ENCODE measurements at regions not wholly inside any gene's neighbourhood (a gene's known extent, or its start where the extent isn't known, plus 50 kb on each side); places are given as distances from the start of the nearest gene placed in this dataset.
"Not testable (repeated sequence)": the region's sequence is repeated elsewhere in the genome, so short reads cannot be mapped to it uniquely, and the experiment has no call there.

DNA sequence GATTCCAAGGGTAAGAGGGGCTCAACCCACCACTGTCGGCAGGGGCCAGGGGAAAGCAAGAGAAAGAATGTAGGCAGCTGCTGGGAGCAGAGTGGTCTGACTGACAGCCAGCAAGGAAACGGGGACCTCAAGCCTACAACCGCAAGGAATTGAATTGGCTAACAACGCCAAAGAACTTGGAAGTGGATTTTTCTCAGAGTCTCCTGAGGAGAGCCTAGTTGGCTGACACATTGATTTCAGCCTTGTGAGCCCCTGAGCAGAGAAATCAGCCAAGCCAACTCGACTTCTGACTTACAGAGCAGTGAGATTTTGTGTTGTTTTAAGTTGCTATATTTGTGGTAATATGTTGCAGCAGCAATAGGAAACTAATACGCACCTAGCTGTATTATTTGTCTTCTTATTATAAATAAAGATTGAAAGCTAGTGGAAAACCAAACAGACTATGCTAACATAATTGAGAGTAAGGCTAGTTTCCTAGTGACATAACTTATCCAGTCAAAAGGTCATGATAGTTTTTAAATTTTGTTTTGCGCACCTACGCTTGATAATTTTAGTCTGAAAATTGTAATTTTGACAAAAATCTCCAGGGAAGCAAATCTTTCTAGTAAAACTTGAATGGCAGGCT lies 145.8 kb upstream of the HCCS start:
- no peak for DNase-seq (ENCODE audit: low read depth in 3 of 3)

DNA sequence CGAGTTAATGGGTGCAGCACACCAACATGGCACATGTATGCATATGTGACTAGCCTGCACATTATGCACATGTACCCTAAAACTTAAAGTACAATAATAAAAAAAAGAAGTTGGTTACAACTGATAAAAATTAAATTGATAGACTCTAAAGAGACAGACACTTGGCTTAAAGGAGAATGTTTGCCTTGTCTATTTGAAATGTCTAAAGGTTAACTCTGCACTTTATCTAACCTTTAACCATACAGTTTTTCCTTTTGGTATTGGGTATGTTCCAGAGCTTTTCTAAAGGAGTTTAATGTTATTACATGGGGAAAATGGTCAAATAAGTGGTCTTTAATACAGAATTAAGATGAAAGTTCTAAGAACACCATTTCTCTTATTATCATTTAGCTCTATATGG lies 145.1 kb upstream of the HCCS start:
- DNase-seq (ENCODE audit: low read depth in 3 of 3) = no peak

DNA sequence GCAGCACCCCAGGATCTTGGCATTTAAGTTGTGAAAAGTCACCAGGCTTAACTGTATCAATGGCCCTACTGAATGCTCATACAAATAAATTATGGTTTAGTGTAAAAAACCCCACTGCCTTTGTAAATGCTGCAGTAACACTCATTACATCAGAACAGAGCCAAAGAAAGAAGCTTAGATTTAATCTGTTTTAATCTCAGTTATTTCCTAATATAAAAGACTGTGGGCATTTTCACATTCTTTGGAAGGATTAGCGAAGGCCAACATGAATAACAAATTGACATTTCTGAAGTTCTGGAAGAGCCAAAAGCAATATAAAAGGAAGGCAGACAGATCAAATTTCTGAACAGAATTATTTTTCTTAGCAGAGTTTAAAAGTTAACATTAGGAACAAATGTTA lies 140.0 kb upstream of the HCCS start:
- no peak for DNase-seq (ENCODE audit: low read depth in 3 of 3)

DNA sequence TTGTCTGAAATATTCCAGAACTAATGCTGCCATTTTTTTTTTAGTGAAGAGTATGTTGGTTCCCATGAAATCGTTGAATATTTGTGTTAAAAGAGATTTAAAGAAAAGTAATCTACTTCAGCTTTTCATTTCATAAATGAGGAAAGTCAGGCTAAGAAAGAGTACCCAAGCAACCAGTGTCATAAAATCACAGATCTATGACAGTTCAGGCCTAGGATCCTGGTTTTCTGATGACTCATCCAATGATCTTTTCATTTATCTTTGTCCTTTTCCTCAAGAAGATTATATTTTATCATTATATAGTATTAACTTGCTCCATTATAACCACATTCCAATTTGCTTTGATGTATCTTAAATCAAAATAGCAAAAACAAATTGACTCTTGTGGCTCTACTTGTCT lies 139.4 kb upstream of the HCCS start:
- no peak for DNase-seq (ENCODE audit: low read depth in 3 of 3)

DNA sequence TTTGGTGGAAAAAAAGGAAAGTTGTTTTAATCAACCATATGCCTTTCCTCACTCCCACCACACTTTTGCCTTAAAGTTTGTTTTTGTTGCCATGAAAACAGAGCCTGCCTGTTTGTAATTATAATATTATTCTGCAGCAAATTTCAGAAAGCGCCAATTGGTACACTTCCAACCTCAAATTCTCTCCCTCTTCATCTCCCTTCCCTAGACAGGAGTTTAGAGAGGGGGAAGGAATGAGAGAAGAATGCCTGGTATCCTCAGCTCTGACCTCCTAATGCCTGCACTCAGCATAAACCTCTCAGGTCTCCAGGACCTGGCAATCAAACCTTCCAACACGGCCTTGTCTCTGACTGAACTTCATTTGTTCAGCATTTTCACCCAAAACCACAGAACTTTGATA lies 138.4 kb upstream of the HCCS start:
- DNase-seq (ENCODE audit: low read depth in 3 of 3) = no peak

DNA sequence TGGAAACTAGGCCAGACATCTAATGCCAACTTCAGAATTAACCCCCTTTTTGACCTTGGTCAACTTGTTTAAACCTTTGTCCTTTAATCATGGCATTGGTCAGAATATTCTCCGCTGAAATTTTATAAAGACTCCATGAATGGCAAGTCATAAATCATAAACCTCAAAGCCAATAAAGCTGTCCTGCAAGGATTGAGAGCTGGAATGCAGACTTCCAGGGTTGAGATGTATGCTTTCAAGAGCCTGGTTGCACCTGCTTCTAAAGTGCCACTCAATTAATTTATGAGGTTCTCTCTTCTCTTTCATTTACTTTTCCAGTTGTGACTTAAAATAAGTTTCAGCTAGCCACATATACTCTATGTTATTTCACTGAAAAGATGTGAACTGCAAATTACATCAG lies 136.2 kb upstream of the HCCS start:
- no peak for DNase-seq (ENCODE audit: low read depth in 3 of 3)

DNA sequence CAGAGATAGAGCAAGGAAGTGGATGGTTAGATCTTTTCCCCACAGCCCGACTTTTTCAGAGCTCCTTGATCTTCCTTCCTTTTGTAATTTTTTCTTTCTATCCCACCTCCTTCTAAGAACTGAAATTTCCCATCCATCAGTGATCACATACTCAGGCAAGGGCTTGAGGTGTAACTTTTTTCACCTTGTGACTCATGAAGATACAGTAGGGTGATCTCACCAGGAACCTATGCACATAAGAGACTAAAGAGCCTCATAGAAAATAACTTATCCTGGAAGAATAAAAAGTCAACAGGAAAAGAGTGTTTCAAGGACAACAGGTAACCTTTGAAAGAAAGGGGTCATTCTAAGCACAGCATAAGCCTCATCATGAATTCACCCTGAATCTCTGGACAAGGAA lies 131.2 kb upstream of the HCCS start:
- no peak for DNase-seq (ENCODE audit: low read depth in 3 of 3)

DNA sequence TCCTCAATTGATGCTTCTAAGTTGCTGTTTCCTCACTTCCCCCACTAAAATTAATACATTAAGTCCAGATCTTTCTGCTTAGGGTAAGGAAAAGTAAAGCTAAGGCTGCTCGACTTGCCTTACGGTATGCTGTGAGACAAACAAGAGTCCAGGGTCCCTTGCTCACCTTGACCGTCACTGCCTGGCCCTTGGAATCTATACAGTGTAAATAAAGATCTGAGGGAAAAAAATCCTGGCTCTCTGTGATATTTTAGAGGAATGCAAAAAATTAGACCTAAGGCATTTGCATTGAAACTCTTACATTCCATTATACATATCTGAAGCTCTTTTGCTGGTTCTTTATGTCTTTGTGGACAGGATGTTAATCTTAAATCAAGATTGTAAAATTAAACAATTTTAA lies 129.6 kb upstream of the HCCS start:
- DNase-seq (ENCODE audit: low read depth in 3 of 3) = no peak

DNA sequence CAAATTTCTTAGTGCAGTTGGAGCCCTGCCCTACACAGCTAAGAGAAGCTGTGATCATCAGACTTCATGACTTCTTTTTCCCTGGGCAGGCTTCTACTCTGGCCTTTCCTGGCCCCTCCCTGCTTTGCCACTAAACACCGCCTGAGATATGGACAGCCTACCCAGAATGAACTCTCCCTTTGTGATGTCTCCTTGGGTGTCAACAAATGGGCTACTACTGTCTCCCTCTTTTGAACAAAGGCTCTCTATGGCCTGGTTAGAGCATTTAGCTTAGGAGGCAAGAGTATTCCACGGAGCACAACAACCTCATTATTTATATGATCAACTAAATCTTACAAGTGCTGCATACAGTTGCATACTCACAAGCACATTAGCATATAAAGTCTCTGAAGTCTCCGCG lies 127.6 kb upstream of the HCCS start:
- no peak for DNase-seq (ENCODE audit: low read depth in 3 of 3)

DNA sequence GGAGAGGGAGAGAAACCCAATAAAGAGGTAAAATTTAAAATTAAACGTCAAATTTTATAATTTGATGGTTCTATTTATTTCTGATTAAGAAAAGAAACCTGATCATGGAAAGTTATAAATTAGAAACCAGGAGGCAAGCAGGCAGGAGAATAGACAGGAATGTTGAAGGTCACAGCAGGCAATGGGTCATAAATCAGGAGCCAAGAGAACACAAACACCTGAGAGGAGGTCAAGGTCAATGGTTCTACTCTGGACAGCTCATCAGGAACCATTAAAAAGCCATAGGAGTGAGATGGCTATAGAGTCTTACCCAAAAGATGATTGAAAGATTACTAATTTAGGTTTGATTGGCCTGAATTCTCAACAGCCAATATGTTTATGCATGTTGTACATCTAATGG lies 126.9 kb upstream of the HCCS start:
- no peak for DNase-seq (ENCODE audit: low read depth in 3 of 3)

DNA sequence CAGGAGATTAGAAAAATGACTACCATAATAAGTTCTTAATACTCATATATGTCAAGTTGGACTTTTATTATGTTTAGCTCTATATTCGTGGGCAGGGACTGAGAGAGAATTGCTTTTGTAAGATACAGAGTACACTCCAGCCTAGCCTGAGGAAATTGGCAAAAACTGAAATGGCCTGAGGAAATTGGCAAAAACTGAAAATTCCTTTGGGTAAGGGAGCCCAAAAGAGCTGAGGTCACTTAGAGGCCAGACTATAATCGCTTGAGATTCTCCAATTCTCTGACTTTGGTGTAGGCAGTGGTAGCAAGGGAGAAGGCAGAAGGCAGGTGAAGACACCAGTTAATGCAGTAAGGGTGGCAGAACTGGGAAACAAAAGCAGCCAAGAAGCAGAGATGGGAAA lies 124.5 kb upstream of the HCCS start:
- no peak for DNase-seq (ENCODE audit: low read depth in 3 of 3)

DNA sequence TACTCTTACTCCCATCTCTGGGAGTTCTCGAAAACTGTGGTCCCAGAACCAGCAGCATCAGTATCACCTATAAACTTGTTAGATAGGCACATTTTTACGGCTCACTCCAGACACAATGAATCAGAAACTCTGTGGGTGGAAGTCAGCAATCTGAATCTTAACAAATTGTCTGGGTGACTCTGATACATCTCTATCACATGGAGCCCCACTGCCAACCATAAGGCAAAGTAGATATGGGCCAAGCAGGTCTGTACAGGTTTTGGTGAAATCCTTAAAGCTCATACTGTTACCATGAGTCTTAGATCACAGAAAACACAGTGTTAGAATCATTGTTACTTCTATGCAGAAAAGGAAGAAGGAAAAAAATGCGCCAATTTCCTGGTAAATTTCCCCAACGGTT lies 122.5 kb upstream of the HCCS start:
- DNase-seq (ENCODE audit: low read depth in 3 of 3) = no peak

DNA sequence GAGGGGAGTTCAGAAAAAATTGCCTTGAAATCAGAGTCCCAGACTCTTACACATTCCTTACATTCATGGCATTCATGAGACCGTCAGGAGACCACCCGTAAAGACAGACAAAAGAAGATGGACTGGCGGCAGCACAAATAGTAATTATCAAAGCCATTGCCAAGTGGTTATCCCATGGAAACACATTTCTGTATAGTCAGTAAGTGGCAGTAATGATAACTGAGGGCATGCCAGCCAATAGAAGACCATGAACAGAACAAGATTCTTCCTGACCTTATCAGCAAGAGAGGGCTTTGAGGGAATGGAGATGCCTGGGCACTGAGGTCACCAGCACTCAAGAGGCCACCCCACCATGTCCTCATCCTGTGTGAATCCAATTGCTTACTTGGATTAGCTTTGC lies 121.7 kb upstream of the HCCS start:
- DNase-seq (ENCODE audit: low read depth in 3 of 3) = no peak

DNA sequence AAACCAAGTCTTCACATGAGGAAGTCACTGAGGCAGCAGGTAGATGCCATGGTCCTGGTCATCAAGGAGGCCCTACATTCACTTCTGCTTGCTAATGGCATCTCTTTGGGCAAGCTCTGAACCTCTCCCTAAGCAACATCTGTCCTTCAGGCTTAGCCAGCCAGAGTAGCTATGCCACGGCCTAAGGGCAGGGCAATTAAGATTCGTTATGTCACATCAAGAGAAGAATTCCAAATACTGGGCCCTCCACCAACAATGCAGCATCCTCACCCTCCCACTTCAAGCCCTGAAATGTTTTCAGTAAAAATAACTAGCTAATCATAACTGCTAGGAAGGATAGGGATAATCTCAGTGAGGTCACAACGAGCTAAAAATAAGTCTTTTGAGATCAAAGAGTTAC lies 120.7 kb upstream of the HCCS start:
- no peak for DNase-seq (ENCODE audit: low read depth in 3 of 3)

DNA sequence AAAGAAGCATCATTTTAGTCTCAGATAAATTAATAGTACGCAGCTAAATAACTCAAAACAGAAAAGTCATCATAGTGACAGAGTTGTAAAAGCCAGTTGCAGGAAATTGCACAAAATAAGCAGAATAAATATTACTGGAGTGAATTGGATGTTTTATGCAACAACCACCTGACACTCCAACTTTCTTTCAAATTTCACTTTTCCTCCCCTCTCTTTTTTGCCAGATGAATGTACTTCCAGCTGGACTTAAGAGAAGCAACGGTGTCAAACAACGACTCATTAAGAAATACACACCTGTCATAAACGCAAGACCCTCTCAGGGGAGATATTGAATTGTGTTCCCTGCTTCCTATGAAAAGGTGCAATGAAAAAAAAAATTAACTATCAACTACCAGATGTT lies 120.2 kb upstream of the HCCS start:
- DNase-seq (ENCODE audit: low read depth in 3 of 3) = no peak

DNA sequence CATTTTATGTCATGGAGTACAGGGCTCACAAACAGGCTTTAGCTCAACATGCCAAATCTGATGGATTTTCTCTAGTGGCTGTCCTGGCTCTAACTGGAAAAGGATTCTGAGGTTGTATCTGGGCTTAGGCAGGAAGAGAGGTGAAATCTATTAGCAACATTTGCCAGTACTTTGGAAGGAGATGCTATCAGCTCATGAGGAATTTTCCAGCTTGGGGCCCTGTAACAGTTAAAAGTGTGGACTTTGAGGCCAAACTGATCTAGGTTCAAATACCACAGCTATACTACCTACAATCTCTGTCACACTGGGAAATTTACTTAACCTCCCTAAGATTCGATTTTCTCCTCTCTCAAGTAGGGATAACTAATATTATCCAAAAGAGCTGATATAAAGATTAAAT lies 119.0 kb upstream of the HCCS start:
- DNase-seq (ENCODE audit: low read depth in 3 of 3) = no peak

DNA sequence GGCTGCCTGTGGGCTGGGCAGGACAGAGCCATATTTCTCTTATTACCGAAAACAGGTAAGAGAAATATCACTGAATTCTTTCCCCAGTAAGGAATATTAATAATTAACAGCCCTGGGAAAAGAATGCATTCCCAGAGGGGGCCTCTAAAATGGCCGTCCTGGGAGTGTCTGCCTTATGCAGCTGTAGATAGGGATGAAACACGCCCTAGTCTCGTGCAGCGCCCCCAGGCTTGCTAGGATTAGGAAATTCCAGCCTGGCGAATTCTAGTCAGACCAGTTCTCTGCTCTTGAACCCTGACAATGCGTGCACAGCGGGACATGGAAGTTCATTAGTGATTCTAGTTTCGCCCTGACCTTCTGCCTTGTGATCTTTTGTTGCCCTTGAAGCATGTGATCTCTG lies 104.1 kb upstream of the HCCS start:
- DNase-seq (ENCODE audit: low read depth in 3 of 3) = not testable (repeated sequence)

DNA sequence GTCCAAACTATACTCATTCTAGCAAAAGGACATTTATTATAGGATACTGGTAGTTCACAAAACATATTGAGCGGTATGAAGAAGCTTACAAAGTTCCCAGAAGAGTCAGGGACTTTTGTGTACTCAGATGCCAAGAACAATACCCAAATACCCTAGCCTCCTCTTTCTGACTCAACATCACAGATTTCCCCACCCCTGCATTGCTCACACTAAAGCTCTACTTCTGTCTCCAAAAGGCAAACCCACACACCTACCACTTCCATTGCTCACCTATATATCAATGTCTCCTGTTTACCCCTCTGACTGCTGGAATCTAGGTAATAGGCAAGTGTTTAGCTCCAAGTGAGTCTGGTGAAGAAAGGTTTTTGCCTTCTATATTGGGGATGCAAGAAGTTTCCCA lies 100.7 kb upstream of the HCCS start:
- no peak for DNase-seq (ENCODE audit: low read depth in 3 of 3)

DNA sequence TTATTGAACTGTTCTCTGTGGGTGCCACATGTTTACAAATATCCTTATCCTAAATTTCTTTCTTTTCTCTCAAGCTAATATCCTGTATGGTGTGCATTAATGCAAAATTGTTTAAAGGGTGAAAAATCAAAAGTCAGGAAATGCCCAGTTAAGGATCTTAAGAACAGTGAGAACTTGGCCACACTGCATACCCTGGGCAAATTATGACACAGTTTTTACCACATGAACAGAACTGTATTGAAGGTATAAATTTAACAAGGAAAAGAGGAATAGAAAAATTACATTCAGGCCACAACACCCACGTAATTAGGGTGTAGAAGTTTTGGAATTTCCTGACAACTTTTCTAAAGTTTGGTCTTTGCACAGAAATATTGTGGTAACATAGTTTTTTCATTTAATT lies 94.4 kb upstream of the HCCS start:
- no peak for DNase-seq (ENCODE audit: low read depth in 3 of 3)

DNA sequence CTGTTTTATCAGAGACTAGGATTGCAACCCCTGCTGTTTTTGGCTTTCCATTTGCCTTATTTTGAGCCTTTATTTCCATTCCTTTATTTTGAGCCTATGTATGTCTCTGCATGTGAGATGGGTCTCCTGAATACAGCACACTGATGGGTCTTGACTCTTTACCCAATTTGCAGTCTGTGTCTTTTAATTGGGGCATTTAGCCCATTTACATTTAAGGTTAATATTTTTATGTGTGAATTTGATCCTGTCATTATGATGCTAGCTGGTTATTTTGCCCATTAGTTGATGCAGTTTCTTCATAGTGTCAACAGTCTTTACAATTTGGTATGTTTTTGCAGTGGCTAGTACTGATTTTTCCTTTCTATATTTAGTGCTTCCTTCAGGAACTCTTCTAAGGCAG lies 88.5 kb upstream of the HCCS start:
- not testable (repeated sequence) for DNase-seq (ENCODE audit: low read depth in 3 of 3)

DNA sequence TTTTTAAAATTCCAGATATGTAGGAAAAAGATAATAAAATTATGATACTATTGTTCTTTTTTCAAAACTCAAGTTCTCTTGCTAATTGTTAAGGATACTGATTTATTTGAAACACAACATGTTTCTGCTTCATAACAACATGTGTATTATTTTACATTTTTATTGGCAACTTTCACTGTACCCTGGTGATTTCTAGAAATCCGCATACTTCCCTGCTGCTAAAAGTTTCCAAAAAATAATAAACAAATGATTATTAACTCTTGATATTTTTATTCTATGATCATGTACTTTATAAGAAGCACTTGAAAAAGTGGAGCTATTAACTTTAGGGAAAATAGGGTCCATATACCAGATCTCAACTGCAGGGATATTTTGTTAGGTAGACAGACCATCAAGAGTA lies 71.2 kb upstream of the HCCS start:
- DNase-seq (ENCODE audit: low read depth in 3 of 3) = no peak

DNA sequence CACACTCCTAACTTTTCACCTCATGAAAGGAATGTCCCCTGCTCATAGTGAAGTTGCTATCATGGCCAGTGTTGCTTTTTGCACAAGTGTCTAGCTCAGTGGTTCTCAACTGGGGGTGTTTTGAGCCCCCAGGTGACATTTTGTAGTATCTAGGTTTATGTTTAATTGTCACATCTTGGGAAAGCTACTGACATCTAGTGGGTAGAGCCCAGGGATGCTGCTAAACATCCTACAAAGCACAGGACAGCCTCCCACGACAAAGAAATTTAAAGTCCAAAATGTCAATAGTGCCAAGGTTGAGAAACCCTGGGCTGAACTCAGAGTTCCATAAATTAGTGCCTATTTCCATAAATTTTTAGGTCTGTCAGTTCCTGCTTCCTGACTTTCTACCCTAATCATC lies 70.7 kb upstream of the HCCS start:
- DNase-seq (ENCODE audit: low read depth in 3 of 3) = no peak

DNA sequence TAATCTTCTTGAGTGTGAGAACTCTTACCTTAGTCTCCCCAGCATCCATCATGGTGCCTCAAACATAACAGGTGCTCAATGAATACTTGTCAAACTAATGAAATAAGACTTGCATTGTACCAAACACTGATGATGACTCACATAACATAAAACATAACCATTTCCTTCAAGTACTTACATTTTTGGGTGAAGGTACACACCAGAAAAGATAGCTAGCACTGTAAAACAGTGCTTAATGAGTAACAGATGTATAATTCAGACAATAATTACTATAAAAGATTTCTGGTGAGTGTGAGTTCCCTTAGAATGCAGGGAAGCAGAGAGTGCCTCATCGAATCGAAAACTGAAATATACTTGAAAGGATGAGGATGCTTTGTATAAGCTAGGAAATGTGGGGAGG lies 70.1 kb upstream of the HCCS start:
- DNase-seq (ENCODE audit: low read depth in 3 of 3) = no peak

DNA sequence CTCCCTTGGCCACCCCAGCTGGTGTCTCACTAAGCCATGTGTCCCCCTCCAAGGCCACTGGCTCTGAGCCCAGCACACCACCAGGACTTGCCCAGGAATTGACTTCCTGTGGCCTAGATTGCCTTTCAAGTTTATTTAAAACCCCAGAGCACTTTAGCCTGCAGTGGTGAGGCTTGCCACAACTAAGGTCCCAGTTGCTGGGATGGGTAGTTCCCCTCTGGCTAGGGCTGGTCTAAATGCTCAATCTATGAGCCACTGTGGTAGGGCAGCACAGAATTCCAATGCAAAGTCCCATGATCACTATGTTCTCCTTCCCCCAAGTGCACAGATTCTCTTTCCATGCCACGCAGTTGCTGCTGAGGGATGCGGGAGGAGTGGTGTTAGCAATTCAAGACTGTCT lies 61.1 kb upstream of the HCCS start:
- no peak for DNase-seq (ENCODE audit: low read depth in 3 of 3)

DNA sequence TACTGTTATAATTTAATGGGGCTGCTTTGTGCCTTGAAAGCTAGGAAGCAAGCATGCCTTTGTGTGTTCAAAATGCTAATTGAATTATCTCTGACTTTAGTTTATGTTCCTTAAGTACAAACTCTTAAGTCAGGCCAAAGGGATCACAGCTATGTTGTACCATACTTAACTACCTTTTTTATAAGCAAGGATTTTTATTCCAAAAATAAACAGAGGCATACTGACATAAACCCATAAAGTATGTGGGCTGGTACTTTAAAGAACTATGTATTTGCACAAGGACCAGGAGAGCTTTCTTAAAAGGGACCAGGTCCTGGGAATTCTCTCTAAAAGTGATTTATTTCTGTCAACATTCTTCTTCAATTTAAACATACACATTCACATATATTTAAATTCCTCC lies 57.8 kb upstream of the HCCS start:
- no peak for DNase-seq (ENCODE audit: low read depth in 3 of 3)
